DOHH2 (cell line): ENCODE measurements at regions not wholly inside any gene's neighbourhood (a gene's known extent, or its start where the extent isn't known, plus 50 kb on each side); places are given as distances from the start of the nearest gene placed in this dataset.

ENCODE experiments used
- EZH2phosphoT487 ChIP-seq: fragments of 200-600 bp; sonication (generic); IDR thresholded peaks from 2 replicates; pipeline ENCODE4 v1.6.1; 2017; ENCODE audit warnings: borderline replicate concordance, mild to moderate bottlenecking, antibody characterized with exemption, low read length, moderate library complexity, mixed read lengths
- TF ChIP-seq, protein P1 (sequence below): fragments of 200-600 bp; sonication (generic); IDR thresholded peaks from one replicate; pipeline ENCODE4 v1.5.1; 2014; ENCODE audit warnings: antibody characterized with exemption, mild to moderate bottlenecking, low read depth, low read length; ENCODE audit not compliant: poor library complexity, severe bottlenecking

- TF ChIP-seq, protein P1, sequence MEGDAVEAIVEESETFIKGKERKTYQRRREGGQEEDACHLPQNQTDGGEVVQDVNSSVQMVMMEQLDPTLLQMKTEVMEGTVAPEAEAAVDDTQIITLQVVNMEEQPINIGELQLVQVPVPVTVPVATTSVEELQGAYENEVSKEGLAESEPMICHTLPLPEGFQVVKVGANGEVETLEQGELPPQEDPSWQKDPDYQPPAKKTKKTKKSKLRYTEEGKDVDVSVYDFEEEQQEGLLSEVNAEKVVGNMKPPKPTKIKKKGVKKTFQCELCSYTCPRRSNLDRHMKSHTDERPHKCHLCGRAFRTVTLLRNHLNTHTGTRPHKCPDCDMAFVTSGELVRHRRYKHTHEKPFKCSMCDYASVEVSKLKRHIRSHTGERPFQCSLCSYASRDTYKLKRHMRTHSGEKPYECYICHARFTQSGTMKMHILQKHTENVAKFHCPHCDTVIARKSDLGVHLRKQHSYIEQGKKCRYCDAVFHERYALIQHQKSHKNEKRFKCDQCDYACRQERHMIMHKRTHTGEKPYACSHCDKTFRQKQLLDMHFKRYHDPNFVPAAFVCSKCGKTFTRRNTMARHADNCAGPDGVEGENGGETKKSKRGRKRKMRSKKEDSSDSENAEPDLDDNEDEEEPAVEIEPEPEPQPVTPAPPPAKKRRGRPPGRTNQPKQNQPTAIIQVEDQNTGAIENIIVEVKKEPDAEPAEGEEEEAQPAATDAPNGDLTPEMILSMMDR = no peak
- TF ChIP-seq EZH2phosphoT487 = no peak
Measured at GRCh38 chr3:104474011-104474410, 892.7 kb upstream of the ALCAM start.
